ENCODE measurements at regions not wholly inside any gene's neighbourhood (a gene's known extent, or its start where the extent isn't known, plus 50 kb on each side); places are given as distances from the start of the nearest gene placed in this dataset.

DNA sequence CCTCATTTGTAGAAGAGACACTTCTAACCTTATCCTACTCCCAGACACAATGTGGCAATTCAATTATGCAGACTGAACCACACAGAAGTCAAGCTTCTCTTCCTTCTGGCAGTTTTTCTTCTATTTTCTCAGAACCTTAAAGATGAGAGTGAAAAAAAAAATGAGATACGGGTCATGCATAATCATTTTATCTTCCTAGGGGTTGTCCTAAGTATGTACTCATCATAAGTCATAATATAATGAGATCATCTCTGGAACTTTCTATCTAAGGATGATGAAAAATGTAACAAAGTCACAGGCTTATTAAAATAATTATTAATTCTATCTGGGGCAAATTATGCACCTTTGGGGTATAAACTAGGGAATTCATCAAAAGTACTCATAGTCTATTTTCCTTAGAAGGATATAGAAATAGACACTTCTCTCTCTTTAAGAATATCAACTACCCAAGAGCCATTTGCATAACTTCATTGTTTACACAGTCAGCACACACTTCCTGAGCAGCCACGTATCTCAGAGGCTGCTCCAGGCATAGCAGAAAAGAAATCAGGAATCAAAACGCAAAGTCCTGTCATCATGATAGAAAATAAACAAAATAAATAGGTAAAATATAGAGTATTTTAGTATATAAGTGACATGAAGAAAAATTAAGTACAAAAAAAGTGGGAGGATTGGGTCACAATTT is 345.9 kb upstream of the SPHKAP start:
- no peak overlapping the region for H3K4me3 ChIP-seq (replicated peaks in 1 of 3; ENCODE audit: insufficient read depth in 1 of 3, low read depth in 2 of 3, low read length in 3 of 3)
- WGBS (ENCODE audit: low lambda C conversion rate): under 1% methylated on average over 3 of the region's 3 CpGs
- ChIA-PET POLR2A (no interaction called here), CTCF (ENCODE audit: low intra/inter-chr PET ratio, low total read pairs) (no interaction called here)
- H3K9ac ChIP-seq (ENCODE audit: insufficient read depth, low read depth, low read length): no peak overlapping the region
- FAIRE-seq: no peak
- H2AFZ ChIP-seq (ENCODE audit: low read length): no peak overlapping the region
- in situ Hi-C loops (cut with HindIII; ENCODE audit: extremely low pct_ligation_motif_present, low pct_unique_long_range_greater_than_20kb): no loop called here
- H3K9me3 ChIP-seq (ENCODE audit: low read length): peaks cover 94% of the 10 kb centered on the region
- H3K4me1 ChIP-seq (ENCODE audit: insufficient read depth, low read length): no peaks in the 10 kb centered on the region
- intact Hi-C loops (cut with micrococcal nuclease; ENCODE audit: unreplicated experiment): no loop called here
- no peak overlapping the region for H3K27ac ChIP-seq (ENCODE audit: extremely low read length, insufficient read depth, low read length)
- TF ChIP-seq DNMT1 (CRISPR knock-in tag; IDR thresholded peaks at IDR 0.05) (no peak), SP140L (CRISPR knock-in tag; IDR thresholded peaks at IDR 0.05; ENCODE audit: borderline replicate concordance) (no peak), ZNF570 (CRISPR knock-in tag; IDR thresholded peaks at IDR 0.05; ENCODE audit: borderline replicate concordance) (no peak), ZNF253 (CRISPR knock-in tag; IDR thresholded peaks at IDR 0.05; ENCODE audit: borderline replicate concordance) (no peak), MEF2D (CRISPR knock-in tag; IDR thresholded peaks at IDR 0.05) (no peak), ZNF335 (CRISPR knock-in tag; IDR thresholded peaks at IDR 0.05) (no peak), NONO (IDR thresholded peaks at IDR 0.05) (no peak), NONO (CRISPR knock-in tag; conservative IDR thresholded peaks at IDR 0.05) (no peak), ATF7-NPFF (CRISPR knock-in tag; IDR thresholded peaks at IDR 0.05; ENCODE audit: low read depth) (no peak), CBX2 (IDR thresholded peaks at IDR 0.05; ENCODE audit: low read depth, low read length) (no peak), CBX2 (CRISPR knock-in tag; IDR thresholded peaks at IDR 0.05; ENCODE audit: low read depth) (no peak), ZNF766 (CRISPR knock-in tag; IDR thresholded peaks at IDR 0.05; ENCODE audit: borderline replicate concordance) (no peak)
- TF ChIP-seq, protein P1, sequence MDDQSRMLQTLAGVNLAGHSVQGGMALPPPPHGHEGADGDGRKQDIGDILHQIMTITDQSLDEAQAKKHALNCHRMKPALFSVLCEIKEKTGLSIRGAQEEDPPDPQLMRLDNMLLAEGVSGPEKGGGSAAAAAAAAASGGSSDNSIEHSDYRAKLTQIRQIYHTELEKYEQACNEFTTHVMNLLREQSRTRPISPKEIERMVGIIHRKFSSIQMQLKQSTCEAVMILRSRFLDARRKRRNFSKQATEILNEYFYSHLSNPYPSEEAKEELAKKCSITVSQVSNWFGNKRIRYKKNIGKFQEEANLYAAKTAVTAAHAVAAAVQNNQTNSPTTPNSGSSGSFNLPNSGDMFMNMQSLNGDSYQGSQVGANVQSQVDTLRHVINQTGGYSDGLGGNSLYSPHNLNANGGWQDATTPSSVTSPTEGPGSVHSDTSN (CRISPR knock-in tag; IDR thresholded peaks at IDR 0.05; ENCODE audit: borderline replicate concordance): no peak
- TF ChIP-seq, protein P2, sequence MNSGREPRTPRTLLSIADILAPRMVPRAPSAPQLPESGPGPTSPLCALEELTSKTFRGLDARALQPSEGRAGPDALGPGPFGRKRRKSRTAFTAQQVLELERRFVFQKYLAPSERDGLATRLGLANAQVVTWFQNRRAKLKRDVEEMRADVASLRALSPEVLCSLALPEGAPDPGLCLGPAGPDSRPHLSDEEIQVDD (CRISPR knock-in tag; IDR thresholded peaks at IDR 0.05; ENCODE audit: borderline replicate concordance): no peak
- TF ChIP-seq, protein P3, sequence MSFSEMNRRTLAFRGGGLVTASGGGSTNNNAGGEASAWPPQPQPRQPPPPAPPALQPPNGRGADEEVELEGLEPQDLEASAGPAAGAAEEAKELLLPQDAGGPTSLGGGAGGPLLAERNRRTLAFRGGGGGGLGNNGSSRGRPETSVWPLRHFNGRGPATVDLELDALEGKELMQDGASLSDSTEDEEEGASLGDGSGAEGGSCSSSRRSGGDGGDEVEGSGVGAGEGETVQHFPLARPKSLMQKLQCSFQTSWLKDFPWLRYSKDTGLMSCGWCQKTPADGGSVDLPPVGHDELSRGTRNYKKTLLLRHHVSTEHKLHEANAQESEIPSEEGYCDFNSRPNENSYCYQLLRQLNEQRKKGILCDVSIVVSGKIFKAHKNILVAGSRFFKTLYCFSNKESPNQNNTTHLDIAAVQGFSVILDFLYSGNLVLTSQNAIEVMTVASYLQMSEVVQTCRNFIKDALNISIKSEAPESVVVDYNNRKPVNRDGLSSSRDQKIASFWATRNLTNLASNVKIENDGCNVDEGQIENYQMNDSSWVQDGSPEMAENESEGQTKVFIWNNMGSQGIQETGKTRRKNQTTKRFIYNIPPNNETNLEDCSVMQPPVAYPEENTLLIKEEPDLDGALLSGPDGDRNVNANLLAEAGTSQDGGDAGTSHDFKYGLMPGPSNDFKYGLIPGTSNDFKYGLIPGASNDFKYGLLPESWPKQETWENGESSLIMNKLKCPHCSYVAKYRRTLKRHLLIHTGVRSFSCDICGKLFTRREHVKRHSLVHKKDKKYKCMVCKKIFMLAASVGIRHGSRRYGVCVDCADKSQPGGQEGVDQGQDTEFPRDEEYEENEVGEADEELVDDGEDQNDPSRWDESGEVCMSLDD (CRISPR knock-in tag; IDR thresholded peaks at IDR 0.05; ENCODE audit: borderline replicate concordance): no peak
- TF ChIP-seq, protein P4, sequence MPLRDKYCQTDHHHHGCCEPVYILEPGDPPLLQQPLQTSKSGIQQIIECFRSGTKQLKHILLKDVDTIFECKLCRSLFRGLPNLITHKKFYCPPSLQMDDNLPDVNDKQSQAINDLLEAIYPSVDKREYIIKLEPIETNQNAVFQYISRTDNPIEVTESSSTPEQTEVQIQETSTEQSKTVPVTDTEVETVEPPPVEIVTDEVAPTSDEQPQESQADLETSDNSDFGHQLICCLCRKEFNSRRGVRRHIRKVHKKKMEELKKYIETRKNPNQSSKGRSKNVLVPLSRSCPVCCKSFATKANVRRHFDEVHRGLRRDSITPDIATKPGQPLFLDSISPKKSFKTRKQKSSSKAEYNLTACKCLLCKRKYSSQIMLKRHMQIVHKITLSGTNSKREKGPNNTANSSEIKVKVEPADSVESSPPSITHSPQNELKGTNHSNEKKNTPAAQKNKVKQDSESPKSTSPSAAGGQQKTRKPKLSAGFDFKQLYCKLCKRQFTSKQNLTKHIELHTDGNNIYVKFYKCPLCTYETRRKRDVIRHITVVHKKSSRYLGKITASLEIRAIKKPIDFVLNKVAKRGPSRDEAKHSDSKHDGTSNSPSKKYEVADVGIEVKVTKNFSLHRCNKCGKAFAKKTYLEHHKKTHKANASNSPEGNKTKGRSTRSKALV (CRISPR knock-in tag; IDR thresholded peaks at IDR 0.05): no peak
- H3K36me3 ChIP-seq (replicated peaks in 1 of 2; ENCODE audit: control insufficient read depth in 1 of 2, insufficient read depth in 2 of 2, low read length in 2 of 2): no peaks in the 10 kb centered on the region
- H4K20me1 ChIP-seq (ENCODE audit: insufficient read depth, low read length): no peaks in the 10 kb centered on the region
- no peaks in the 10 kb centered on the region for H3K79me2 ChIP-seq (ENCODE audit: insufficient read depth, low read length)
- no TSS peak for BruUV-seq (replicated peaks)
- no peak for DNase-seq (ENCODE audit: low spot score)
- no peaks in the 10 kb centered on the region for H3K27me3 ChIP-seq (ENCODE audit: control insufficient read depth in 1 of 2, insufficient read depth in 2 of 2, low read length in 2 of 2)
- no peak overlapping the region for H3K4me2 ChIP-seq (ENCODE audit: low read depth, low read length)
- no peak for ATAC-seq

Data from HepG2 (cell line).